Activated naive CD4-positive, alpha-beta T cell (primary cell): ENCODE measurements at regions not wholly inside any gene's neighbourhood (a gene's known extent, or its start where the extent isn't known, plus 50 kb on each side); places are given as distances from the start of the nearest gene placed in this dataset.
"Not testable (repeated sequence)": the region's sequence is repeated elsewhere in the genome, so short reads cannot be mapped to it uniquely, and the experiment has no call there.

ENCODE experiments used
- DNase-seq, 4 experiments: peaks; one replicate each; lab custom pipeline; 2025; lab: John Stamatoyannopoulos, UW

- not testable (repeated sequence) for DNase-seq
These were observed 50.8 kb downstream of the PPIAL4G start for GRCh38 chr1:148432318-148432717.

DNA sequence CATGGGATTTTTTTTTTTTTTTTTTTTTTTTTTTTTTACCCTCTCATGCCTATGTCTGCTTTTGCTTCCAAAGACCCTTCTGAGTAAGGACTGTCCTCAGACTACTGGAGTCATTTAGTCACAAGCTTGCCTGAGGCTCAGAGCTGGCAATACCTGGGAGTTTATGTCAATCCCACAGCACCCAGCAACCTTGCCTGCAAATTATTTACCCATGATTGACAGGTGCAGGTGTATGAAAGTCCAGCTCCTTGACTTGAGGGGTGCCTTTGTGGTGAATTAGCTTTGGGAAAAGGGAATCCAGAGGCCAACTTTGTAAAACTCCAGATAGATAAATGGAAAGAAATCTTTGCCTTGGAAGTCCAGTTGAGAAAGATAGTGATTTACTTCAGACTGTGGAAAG, 53.2 kb downstream of the PPIAL4G start:
- DNase-seq = not testable (repeated sequence)

DNA sequence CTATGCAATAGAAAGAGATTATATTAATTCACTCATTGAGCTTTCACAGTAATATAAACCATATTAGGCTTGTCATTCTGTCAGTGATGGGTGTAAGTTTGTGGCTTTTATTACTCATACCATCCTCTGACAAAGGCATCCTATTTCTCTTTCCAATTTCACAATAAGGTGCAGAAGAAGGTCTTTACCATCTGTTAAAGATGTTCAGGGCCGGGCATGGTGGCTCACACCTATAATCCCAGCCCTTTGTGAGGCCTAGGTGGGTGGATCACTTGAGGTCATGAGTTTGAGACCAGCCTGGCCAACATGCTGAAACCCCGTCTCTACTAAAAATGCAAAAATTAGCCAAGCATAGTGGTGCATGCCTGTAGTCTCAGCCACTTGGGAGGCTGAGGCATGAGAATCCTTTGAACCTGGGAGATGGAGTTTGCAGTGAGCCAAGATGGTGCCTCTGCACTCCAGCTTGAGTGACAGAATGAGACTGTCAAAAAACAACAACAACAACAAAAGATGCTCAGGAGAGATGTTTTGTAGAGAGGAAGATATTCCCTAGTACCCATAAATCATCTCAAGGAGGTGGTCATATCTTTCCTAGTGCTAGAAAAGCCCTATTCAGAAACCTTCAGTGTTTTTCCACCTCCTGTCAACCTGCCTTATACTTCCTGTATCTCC, 56.0 kb downstream of the PPIAL4G start:
- not testable (repeated sequence) for DNase-seq

DNA sequence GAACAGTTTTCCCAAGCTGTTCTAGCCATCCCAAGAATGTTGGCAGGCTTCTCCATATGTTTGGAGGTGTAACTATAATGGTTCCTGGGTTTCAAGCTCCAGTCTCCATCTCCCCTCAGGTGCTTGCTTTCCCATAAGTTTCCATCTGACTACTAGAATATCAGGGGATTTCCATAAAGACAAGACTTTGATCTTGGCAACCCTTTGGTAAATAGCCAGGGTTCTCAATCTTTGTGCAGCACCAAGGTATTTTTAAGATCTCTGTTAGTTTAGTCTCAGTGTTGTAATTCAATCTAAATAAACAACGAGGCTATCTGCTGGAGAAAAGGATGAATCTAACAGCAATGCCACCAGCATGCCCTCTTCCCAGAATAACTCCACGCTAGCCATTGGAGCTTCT, 56.7 kb downstream of the PPIAL4G start:
- not testable (repeated sequence) for DNase-seq

DNA sequence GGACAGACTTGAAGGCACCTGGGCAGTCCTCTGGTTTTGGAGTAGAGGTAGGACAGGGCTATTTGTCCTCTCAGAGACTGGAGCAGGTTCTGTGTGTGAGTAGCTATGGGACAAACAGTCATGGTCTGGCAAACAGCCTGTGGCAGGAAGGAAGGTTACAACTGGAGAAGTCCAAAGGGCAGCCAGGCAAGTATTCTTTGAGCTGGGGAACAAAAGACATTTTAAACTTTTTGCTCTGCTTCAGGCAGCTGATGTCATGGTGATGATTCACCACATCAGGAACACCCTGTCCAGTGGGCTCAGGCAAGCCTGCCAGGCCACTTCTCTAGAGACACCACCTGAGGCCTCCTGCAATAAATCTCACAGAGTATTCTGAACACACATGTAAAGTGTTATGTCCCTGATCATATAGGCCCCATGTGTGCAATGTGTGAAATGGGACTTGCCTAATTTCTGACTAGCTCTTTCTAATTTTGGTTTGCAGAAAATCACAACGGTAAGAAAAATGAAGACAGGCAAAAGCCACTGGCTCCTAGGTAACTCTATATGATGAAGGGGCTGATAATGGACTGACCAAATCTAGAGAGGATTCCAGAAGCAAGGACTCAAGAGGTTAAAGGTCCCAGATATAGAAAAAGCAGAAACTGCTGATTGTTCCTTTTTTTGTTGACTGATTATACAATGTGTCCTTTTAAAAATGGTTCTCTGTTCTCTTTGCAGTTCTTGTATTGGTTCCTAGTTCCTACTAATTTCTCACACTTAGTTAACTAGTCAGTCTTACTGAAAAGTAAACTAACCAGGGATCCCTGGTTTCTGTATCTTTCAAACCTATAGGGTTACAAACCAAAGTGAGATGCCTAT, 58.7 kb downstream of the PPIAL4G start:
- not testable (repeated sequence) for DNase-seq

DNA sequence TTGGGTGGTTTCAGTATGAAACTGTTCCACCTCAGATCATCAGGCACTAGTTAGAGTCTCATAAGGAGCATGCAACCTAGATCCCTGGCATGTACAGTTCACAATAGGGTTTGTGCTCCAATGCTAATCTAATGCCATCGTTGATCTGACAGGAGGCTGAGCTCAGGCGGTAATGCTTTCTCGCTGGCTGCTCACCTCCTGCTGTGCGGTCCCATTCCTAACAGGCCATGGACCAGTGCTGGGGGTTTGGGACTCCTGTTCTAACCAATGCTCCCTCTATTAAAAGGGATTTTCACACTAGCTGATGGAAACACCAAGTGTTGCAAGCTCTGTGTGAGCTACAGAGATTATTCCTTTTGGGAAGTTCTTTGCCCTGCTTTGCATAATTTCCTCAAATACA, 60.2 kb downstream of the PPIAL4G start:
- not testable (repeated sequence) for DNase-seq

DNA sequence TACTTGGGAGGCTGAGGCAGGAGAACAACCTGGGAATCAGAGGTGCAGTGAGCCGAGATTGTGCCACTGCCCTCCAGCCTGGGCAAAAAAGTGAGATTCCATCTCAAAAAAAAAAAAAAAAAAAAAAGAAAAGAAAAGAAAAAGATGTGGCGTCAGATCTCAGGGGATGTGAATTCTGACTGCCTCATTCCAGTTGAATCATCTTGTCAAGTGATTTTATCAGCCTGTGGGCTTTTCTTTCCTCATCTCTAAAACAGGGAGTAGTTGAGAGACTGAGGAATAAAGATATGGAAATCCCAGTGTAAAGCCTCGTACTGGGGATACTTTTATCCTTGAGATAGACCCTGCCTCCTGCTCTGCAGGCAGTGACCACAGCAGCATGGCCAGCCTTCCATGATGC, 65.9 kb downstream of the PPIAL4G start:
- DNase-seq = not testable (repeated sequence)

DNA sequence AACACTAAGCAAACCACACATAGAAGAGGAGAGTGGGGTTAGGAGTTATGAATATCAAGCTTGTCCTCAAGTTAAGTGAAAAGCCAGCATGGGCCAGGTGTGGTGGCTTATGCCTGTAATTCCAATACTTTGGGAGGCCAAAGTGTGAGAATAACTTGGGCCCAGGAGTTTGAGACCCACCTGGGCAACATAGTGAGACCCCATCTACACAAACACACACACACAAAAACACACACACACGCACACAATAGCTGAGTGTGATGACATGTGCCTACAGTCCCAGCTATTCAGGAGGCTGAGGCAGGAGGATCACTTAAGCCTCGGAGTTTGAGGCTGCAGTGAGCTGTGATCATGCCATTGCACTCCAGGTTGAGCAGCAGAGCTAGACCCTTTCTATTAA, 69.7 kb downstream of the PPIAL4G start:
- DNase-seq = not testable (repeated sequence)

DNA sequence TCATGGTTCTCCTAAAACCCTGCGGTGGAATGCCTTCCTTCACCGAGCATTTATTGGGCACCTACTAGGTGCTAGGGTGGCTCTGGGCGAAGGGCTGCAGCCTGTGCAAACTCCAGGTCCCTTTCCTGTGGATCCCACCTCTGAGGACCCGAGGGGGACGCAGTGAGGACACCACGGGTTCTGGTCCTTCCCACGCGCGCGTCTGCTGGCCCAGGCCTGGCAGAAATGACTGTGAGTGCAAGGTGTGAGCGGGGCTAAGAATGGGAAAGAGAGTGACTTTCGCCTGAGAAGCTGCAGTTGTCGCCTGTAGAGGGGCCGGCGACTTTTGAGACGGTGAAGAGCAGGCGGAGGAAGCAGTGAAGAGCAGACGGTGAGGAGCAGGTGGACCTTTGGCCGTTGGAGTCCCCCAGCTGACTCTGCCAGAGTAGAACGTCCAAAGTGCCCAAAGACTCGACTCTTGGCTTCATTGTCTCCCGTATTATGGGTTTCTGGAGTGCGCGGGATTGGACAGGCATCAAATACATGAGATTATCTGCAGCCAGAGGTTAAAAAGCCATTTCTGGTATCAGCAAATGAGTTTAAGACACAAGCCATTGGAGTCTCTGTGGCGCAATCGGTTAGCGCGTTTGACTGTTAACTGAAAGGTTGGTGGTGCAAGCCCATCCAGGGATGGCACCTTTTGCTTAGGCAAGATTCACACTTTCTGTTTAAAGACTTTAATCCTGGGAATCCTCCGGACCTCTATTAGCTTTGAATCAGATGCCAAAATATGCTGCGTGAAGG, 78.1 kb downstream of the PPIAL4G start:
- not testable (repeated sequence) for DNase-seq

DNA sequence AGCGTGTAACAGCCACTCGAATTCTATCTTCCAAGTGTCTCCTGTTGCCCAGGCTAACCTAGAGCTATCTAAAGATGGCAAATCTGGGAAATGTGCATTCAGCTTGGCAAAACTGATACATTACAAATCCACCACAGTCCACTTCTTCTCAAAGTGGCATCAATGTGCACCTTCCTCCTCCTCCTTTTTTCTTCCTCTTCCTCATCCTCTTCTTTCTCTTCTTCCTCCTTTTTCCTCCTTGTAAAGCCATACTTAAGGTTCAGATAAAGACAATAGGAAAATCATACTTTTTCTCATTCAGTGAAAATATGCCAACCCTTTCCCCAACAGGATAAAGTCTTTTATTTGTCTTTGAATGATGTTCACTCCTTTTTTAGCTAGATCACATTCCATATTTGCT, 79.2 kb downstream of the PPIAL4G start:
- not testable (repeated sequence) for DNase-seq

- DNase-seq = not testable (repeated sequence)
These were observed 80.0 kb downstream of the PPIAL4G start for GRCh38 chr1:148403085-148403456.

GRCh38 chr1:148402152-148403084, 80.7 kb downstream of the PPIAL4G start:
- peak; percentile 31 to 75 (median 62) for DNase-seq

- not testable (repeated sequence) for DNase-seq
These were observed 85.6 kb downstream of the PPIAL4G start for GRCh38 chr1:148397516-148397915.

GRCh38 chr1:148392505-148392904, 90.6 kb downstream of the PPIAL4G start:
- DNase-seq = not testable (repeated sequence)

- DNase-seq = not testable (repeated sequence)
These were observed 91.8 kb downstream of the PPIAL4G start for GRCh38 chr1:148391323-148391722.

DNA sequence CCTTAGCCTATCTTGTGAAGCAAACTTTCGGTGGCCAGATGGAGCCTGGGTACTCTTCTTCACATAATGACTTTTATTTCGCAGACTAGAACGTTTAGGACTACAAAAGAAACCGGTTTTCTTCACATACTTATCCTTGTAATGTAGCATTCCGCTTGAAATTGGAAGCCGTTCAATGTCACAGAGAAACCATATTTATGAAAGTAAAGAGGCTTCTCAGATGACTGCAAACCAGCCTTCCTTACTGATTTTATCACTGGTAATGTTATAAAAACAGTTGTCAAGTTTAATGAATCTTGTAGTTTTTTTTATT, 94.1 kb downstream of the PPIAL4G start:
- DNase-seq = no peak

- peak; percentile 67 to 75 (median 72) for DNase-seq
These were observed 94.7 kb downstream of the PPIAL4G start for GRCh38 chr1:148388260-148389026.

DNA sequence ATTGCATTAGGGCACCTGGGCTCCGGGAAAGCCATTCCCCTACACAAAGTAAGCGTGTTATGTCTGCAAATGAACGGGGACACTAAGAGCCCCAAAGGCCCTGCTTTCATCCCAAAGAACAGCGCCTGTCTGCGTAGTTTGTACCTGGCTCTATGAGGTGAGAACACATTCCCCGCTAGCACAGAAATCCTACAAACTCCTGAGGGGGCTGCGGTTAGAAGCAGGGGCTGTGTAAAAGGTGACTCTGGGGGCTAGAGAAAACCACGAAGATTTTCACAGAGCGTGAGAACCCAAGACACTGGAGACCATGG, 95.2 kb downstream of the PPIAL4G start:
- not testable (repeated sequence) for DNase-seq

- not testable (repeated sequence) for DNase-seq
These were observed 95.8 kb downstream of the PPIAL4G start for GRCh38 chr1:148387122-148387948.

DNA sequence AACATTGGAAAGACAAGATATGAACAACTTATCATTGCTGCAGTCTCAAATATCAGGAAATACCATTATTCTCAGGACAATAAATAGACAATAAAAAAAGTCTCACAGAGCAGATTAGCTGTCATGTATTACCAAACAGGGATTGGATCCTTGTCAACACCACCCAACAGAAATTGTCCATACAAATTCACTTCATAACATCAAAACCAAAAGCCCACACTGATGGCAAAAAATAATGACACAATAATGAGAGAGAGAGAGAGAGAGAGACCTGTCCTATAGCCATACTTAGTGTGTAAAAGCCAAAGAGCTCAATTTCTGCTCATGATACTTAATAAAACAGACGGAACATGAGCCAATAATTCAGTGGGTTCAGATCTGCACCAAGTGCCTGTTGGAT, 96.5 kb downstream of the PPIAL4G start:
- no peak for DNase-seq
